ENCODE measurements at regions not wholly inside any gene's neighbourhood (a gene's known extent, or its start where the extent isn't known, plus 50 kb on each side); places are given as distances from the start of the nearest gene placed in this dataset.

DNA sequence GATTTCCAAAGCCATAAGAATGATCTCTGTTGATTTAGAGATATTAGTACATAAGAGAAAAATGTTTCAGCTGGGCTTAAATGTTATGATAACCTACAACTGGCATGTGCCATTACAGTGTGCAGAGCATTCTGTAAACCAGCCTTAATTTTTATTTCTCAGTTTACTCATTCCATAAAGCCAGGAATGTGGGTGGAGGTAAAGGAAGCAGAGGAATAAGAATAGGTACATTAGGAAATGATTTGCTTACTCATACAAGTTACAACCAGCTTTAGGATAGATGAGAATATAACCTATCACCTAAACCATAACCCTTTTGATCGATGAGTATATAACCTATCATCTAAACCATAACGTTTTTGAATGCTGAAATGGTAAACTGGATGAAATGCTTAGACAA is 1394.7 kb upstream of the ACVR2A start:
- H3K4me1 ChIP-seq, result no peaks in the 10 kb centered on the region
- ATAC-seq, result no peak
- H3K27ac ChIP-seq, result no peak overlapping the region
- no peaks in the 10 kb centered on the region for H3K9me3 ChIP-seq
- H3K27me3 ChIP-seq, result no peaks in the 10 kb centered on the region
- no peak for DNase-seq
- TF ChIP-seq, protein P1, sequence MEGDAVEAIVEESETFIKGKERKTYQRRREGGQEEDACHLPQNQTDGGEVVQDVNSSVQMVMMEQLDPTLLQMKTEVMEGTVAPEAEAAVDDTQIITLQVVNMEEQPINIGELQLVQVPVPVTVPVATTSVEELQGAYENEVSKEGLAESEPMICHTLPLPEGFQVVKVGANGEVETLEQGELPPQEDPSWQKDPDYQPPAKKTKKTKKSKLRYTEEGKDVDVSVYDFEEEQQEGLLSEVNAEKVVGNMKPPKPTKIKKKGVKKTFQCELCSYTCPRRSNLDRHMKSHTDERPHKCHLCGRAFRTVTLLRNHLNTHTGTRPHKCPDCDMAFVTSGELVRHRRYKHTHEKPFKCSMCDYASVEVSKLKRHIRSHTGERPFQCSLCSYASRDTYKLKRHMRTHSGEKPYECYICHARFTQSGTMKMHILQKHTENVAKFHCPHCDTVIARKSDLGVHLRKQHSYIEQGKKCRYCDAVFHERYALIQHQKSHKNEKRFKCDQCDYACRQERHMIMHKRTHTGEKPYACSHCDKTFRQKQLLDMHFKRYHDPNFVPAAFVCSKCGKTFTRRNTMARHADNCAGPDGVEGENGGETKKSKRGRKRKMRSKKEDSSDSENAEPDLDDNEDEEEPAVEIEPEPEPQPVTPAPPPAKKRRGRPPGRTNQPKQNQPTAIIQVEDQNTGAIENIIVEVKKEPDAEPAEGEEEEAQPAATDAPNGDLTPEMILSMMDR (IDR thresholded peaks at IDR 0.05), result no peak
- no peaks in the 10 kb centered on the region for H3K36me3 ChIP-seq
- intact Hi-C loops (cut with DNase I), result no loop called here
- no peak overlapping the region for H3K4me3 ChIP-seq

DNA sequence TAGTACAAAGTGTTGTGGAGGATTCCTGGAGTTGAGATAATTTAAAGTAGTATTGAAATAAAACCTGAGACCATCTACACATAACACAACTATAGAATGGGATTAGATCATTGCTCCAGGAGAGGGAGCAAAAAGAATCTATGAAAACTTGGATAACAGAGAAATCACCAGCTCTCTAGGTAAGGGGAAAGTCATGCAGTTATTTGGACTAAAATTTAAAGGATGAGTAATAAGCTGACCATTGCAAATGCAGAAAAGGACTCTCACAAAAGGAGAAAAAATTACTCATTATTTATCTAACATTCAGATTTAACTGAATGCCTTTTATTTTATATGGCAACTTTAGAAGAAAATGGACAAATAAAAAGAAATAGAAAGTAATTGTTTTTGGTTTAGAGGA is 1399.8 kb upstream of the ACVR2A start:
- TF ChIP-seq, protein P1 (IDR thresholded peaks at IDR 0.05), result no peak
- Histone ChIP-seq H3K4me1 (no peaks in the 10 kb centered on the region), H3K36me3 (no peaks in the 10 kb centered on the region), H3K27me3 (no peaks in the 10 kb centered on the region), H3K4me3 (no peak overlapping the region), H3K27ac (no peak overlapping the region), H3K9me3 (no peaks in the 10 kb centered on the region)
- DNase-seq (no peak), ATAC-seq (no peak)
- intact Hi-C loops (cut with DNase I), result no loop called here

DNA sequence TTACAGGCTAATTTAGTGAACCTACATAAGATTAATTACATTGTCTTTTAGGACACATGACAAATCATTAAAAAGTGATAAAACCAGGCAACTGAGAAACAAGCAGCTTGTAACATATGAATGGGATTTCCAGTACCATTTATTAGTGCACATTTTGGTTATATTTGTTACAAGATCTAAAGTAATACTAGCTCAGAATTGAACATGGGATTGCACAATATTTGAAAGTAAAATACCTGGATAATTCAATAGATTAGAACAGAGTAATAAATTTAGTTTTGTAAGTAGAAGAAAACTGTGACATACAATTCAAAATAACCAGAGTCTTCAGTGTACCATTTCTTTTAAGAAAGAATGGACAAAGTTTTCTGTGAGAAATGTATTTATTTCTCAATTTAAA is 1400.7 kb upstream of the ACVR2A start:
- DNase-seq (no peak), ATAC-seq (no peak)
- H3K27ac ChIP-seq, result no peak overlapping the region
- H3K27me3 ChIP-seq, result no peaks in the 10 kb centered on the region
- TF ChIP-seq, protein P1 (IDR thresholded peaks at IDR 0.05), result no peak
- no peaks in the 10 kb centered on the region for H3K9me3 ChIP-seq
- H3K36me3 ChIP-seq, result no peaks in the 10 kb centered on the region
- H3K4me3 ChIP-seq, result no peak overlapping the region
- H3K4me1 ChIP-seq, result no peaks in the 10 kb centered on the region
- intact Hi-C loops (cut with DNase I), result no loop called here

DNA sequence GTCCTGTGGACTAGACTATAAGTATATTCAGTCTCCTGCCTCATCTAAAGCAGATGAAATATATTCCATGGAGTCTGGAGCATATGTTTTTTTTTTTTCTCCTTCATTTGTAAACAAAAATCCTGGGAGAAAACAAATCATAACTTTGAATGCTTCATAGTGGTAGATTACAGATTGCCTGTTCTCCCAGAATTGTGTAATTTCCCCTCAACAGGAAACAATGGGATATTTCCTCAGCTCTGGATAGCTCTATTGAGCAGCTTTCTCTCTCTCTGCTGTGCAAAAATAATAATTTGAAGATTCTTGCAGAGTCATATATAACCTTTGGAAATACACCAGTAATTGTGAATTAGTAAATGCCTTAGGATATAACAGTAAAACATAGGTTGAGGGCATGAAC is 1406.6 kb upstream of the ACVR2A start:
- Histone ChIP-seq H3K27me3 (no peaks in the 10 kb centered on the region), H3K4me3 (no peak overlapping the region), H3K36me3 (no peaks in the 10 kb centered on the region), H3K9me3 (no peaks in the 10 kb centered on the region), H3K27ac (no peak overlapping the region), H3K4me1 (no peaks in the 10 kb centered on the region)
- intact Hi-C loops (cut with DNase I), result no loop called here
- peak in 1 of 4 donors; percentile 2 for DNase-seq
- TF ChIP-seq, protein P1 (IDR thresholded peaks at IDR 0.05), result no peak
- no peak for ATAC-seq

DNA sequence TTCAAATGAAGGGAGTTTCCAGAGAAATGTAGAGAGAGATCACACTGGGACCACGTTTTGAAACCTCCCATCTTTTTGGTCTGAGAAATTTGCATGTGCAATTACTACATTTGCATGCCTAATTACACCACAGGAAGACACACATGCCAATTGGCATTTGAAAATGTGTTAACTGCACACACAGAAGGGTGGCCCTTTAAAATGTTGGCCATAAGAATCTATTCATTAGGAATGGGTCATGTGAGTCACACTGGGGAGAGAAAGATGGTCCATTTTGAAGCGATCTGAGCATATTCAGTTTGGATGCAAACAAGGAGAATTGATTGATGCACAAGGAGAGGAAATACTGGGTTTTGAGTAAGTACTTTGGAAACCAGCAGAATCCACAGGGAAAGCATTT is 1407.1 kb upstream of the ACVR2A start:
- intact Hi-C loops (cut with DNase I), result no loop called here
- H3K27ac ChIP-seq, result no peak overlapping the region
- TF ChIP-seq, protein P1 (IDR thresholded peaks at IDR 0.05), result no peak
- no peaks in the 10 kb centered on the region for H3K36me3 ChIP-seq
- ATAC-seq, result no peak
- H3K9me3 ChIP-seq, result no peaks in the 10 kb centered on the region
- H3K4me3 ChIP-seq, result no peak overlapping the region
- H3K27me3 ChIP-seq, result no peaks in the 10 kb centered on the region
- H3K4me1 ChIP-seq, result no peaks in the 10 kb centered on the region
- no peak for DNase-seq

All from left lung (tissue), 4 donors.